ENCODE measurements at regions not wholly inside any gene's neighbourhood (a gene's known extent, or its start where the extent isn't known, plus 50 kb on each side); places are given as distances from the start of the nearest gene placed in this dataset.

DNA sequence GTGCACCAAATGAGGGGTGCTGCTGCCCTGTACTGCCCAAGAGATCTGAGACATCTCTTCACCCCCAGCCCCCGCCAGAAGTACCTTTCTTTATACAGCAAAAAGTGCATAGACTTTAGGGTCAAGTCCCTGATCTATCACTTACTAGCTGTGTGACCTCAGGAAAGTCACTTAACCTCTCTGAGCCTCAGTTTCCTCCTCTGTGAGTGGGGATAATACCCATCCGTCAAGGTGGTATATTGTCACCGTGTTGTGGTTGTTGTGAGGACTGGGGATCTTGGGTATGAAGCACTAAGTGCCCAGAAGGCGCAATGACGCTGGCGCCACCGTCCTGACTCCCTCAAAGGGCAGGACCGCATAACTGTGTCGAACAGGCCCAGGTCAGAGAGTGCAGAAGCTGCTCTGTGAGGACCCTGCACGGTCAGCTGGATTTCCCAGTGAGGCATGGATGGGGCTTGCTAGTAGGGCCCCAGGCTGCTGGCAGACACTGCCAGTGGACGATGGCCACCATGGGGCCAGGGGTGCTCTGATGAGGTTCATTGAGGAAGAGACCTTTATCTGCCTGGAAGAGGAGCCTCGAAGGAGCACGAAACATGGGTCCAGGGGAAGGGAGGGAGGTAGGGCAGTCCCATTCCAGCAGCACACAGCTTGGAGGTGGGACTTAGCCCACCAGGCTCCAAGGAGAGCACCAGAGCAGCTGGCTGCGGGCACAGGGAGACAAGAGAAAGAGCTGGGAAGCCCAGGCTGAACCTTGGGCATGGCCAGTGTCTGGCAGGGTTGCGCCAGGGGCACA is 61.8 kb upstream of the LAPTM4A start:
- TF ChIP-seq, protein P1, sequence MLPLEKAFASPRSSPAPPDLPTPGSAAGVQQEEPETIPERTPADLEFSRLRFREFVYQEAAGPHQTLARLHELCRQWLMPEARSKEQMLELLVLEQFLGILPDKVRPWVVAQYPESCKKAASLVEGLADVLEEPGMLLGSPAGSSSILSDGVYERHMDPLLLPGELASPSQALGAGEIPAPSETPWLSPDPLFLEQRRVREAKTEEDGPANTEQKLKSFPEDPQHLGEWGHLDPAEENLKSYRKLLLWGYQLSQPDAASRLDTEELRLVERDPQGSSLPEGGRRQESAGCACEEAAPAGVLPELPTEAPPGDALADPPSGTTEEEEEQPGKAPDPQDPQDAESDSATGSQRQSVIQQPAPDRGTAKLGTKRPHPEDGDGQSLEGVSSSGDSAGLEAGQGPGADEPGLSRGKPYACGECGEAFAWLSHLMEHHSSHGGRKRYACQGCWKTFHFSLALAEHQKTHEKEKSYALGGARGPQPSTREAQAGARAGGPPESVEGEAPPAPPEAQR (CRISPR knock-in tag; IDR thresholded peaks at IDR 0.05) = no peak
- TF ChIP-seq, protein P2, sequence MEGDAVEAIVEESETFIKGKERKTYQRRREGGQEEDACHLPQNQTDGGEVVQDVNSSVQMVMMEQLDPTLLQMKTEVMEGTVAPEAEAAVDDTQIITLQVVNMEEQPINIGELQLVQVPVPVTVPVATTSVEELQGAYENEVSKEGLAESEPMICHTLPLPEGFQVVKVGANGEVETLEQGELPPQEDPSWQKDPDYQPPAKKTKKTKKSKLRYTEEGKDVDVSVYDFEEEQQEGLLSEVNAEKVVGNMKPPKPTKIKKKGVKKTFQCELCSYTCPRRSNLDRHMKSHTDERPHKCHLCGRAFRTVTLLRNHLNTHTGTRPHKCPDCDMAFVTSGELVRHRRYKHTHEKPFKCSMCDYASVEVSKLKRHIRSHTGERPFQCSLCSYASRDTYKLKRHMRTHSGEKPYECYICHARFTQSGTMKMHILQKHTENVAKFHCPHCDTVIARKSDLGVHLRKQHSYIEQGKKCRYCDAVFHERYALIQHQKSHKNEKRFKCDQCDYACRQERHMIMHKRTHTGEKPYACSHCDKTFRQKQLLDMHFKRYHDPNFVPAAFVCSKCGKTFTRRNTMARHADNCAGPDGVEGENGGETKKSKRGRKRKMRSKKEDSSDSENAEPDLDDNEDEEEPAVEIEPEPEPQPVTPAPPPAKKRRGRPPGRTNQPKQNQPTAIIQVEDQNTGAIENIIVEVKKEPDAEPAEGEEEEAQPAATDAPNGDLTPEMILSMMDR (IDR thresholded peaks at IDR 0.05) = no peak
- TF ChIP-seq, protein P3, sequence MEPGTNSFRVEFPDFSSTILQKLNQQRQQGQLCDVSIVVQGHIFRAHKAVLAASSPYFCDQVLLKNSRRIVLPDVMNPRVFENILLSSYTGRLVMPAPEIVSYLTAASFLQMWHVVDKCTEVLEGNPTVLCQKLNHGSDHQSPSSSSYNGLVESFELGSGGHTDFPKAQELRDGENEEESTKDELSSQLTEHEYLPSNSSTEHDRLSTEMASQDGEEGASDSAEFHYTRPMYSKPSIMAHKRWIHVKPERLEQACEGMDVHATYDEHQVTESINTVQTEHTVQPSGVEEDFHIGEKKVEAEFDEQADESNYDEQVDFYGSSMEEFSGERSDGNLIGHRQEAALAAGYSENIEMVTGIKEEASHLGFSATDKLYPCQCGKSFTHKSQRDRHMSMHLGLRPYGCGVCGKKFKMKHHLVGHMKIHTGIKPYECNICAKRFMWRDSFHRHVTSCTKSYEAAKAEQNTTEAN (CRISPR knock-in tag; IDR thresholded peaks at IDR 0.05) = no peak
- no peak for TF ChIP-seq GRHL2 (CRISPR knock-in tag; IDR thresholded peaks at IDR 0.05; ENCODE audit: insufficient replicate concordance, severe bottlenecking)
- TF ChIP-seq, protein P4, sequence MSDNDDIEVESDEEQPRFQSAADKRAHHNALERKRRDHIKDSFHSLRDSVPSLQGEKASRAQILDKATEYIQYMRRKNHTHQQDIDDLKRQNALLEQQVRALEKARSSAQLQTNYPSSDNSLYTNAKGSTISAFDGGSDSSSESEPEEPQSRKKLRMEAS (CRISPR knock-in tag; IDR thresholded peaks at IDR 0.05) = no peak
- TF ChIP-seq ETV6 (CRISPR knock-in tag; IDR thresholded peaks at IDR 0.05) = no peak
- TF ChIP-seq, protein P5, sequence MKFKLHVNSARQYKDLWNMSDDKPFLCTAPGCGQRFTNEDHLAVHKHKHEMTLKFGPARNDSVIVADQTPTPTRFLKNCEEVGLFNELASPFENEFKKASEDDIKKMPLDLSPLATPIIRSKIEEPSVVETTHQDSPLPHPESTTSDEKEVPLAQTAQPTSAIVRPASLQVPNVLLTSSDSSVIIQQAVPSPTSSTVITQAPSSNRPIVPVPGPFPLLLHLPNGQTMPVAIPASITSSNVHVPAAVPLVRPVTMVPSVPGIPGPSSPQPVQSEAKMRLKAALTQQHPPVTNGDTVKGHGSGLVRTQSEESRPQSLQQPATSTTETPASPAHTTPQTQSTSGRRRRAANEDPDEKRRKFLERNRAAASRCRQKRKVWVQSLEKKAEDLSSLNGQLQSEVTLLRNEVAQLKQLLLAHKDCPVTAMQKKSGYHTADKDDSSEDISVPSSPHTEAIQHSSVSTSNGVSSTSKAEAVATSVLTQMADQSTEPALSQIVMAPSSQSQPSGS (CRISPR knock-in tag; IDR thresholded peaks at IDR 0.05; ENCODE audit: borderline replicate concordance, low read depth) = no peak
- TF ChIP-seq, protein P6, sequence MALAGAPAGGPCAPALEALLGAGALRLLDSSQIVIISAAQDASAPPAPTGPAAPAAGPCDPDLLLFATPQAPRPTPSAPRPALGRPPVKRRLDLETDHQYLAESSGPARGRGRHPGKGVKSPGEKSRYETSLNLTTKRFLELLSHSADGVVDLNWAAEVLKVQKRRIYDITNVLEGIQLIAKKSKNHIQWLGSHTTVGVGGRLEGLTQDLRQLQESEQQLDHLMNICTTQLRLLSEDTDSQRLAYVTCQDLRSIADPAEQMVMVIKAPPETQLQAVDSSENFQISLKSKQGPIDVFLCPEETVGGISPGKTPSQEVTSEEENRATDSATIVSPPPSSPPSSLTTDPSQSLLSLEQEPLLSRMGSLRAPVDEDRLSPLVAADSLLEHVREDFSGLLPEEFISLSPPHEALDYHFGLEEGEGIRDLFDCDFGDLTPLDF (CRISPR knock-in tag; IDR thresholded peaks at IDR 0.05) = no peak
- TF ChIP-seq, protein P7, sequence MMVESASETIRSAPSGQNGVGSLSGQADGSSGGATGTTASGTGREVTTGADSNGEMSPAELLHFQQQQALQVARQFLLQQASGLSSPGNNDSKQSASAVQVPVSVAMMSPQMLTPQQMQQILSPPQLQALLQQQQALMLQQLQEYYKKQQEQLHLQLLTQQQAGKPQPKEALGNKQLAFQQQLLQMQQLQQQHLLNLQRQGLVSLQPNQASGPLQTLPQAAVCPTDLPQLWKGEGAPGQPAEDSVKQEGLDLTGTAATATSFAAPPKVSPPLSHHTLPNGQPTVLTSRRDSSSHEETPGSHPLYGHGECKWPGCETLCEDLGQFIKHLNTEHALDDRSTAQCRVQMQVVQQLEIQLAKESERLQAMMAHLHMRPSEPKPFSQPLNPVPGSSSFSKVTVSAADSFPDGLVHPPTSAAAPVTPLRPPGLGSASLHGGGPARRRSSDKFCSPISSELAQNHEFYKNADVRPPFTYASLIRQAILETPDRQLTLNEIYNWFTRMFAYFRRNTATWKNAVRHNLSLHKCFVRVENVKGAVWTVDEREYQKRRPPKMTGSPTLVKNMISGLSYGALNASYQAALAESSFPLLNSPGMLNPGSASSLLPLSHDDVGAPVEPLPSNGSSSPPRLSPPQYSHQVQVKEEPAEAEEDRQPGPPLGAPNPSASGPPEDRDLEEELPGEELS (CRISPR knock-in tag; IDR thresholded peaks at IDR 0.05) = no peak
- TF ChIP-seq ELF4 (CRISPR knock-in tag; IDR thresholded peaks at IDR 0.05; ENCODE audit: low read depth) = no peak
- TF ChIP-seq ZNF138 (CRISPR knock-in tag; conservative IDR thresholded peaks at IDR 0.05) = no peak
- TF ChIP-seq NR1H2 (CRISPR knock-in tag; IDR thresholded peaks at IDR 0.05) = no peak
- TF ChIP-seq ZNF423 (CRISPR knock-in tag; IDR thresholded peaks at IDR 0.05) = no peak
- TF ChIP-seq, protein P8, sequence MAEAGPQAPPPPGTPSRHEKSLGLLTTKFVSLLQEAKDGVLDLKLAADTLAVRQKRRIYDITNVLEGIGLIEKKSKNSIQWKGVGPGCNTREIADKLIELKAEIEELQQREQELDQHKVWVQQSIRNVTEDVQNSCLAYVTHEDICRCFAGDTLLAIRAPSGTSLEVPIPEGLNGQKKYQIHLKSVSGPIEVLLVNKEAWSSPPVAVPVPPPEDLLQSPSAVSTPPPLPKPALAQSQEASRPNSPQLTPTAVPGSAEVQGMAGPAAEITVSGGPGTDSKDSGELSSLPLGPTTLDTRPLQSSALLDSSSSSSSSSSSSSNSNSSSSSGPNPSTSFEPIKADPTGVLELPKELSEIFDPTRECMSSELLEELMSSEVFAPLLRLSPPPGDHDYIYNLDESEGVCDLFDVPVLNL (CRISPR knock-in tag; IDR thresholded peaks at IDR 0.05; ENCODE audit: borderline replicate concordance, low read depth) = no peak
